ENCODE measurements at regions not wholly inside any gene's neighbourhood (a gene's known extent, or its start where the extent isn't known, plus 50 kb on each side); places are given as distances from the start of the nearest gene placed in this dataset.

- DNase-seq, result no peak
Observed at GRCh38 chr10:98332623-98333269, 64.8 kb upstream of the LOXL4 start.

- DNase-seq, result peak; percentile 70
Observed at GRCh38 chr10:98331885-98332284, 63.9 kb upstream of the LOXL4 start.

DNA sequence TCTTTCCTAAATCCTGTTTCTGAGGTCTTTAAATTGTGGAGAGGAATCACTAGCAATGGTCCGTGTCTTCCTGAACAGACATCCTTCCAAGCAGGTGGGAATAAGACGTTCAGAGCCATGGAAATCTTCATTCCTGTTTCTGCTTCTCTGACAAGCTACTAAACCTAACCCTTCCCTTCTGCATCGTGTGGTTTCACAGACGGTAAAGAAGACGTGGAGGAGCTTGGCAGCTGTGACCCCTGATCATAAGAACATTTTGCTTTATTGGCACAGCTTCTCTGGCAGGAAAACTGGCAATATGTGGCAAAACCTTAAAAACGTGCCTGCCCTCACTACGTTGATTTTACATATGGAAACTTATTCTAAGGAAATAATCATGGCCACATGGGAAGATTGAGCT is 63.0 kb upstream of the LOXL4 start:
- DNase-seq, result no peak

- no peak for DNase-seq
Observed at GRCh38 chr10:98328640-98329039, 60.6 kb upstream of the LOXL4 start.

GRCh38 chr10:98328163-98328562 is 60.2 kb upstream of the LOXL4 start:
- DNase-seq, result no peak

DNA sequence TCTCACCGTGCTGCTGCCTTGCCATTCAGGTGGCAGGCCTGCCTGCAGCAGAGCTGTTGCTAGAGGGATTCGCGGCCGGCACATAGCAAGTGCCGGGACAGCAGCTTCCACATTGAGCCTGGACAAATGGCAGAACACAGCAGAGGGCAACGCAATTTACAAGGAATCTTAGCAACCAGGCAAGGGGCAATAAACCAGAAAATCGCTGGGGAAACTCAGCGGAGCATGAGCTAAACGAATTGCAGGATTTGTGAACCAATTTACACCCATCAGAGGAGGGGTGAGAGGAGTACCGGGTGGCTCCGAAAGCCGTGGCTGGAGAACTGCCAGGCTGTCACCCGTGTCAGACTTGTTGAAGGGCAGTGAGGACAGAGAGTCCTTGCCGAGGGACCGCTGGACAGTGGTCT is 58.6 kb upstream of the LOXL4 start:
- no peak for DNase-seq

DNA sequence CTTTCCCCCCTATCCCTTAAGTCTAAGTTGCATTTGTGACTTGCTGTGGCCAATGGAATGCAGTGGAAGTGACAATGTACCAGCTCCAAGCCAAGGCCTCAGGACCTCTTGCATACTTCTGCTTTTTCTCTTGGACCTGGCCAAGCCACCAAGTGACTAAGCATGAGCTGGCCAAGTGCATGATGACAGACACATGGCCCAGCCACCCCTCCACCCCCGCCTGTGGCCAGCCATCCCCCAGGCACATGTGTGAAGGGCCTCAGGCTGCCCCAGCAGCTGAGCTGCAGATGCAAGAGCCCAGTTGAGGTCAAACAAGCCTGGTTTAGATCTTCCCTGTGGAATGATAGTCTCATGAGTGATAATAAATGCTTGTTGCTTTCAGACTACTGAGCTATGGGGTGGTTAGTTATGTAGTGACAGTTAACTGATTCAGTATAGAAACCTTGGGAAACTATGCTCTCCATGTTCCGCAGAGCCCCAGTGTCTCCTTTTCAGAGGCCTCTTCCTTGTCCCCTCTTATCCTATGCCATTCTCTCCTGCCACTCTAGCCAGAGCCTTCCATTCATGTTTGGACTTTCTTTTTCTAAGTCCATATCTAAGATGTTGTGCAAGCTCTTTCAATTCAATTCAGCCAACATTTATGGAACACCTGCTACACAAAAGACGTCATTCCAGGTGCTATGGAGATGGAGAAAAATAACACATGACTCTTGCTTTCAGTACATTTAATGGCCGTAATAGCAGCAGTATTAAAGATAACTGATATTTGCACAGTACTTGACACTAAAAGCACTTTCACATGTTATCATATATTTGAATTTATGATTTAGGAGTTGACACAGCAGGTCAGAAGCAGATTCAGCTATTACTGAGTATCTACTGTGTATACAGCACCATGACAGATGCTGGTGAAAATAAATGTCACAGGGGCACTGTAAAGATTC is 55.5 kb upstream of the LOXL4 start:
- DNase-seq, result peak; percentile 98

- DNase-seq, result no peak
Observed at GRCh38 chr10:98321186-98321780, 53.3 kb upstream of the LOXL4 start.

DNA sequence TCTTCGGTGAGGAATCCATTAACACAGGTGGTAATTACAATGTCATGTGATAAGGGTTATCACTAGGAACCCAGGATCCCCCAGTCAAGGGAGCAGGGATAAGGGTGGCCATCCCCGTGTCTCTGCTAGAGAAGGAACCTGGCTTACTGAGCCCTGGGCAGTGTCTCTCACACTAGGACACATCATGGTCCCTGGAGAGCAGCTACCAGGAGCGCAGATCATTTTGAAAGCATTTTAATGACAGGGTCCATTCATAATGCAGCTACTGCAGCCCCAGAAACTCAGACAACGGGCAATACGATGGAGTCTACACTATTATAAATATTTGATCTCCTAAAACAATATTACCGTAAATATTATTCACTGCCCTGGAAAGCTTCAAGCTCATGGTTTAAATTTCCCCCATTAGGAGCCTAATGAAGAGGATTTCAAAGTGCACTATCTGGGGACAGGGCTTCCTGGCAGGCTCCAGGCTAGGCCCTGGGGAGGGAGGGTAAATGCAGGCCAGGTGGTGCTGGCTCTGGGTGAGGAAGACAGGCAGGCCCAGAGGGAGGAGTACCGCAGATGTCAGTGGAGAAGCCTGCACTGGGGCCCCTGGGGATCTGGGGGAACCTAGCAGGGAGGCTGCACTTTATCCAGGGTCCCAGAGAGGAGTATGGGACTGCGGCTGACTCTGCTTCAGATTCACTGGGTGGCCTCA is 52.6 kb upstream of the LOXL4 start:
- no peak for DNase-seq

GRCh38 chr10:98318861-98319260 is 50.9 kb upstream of the LOXL4 start:
- DNase-seq, result no peak

Measured in OCI-M1 (cell line).